Ovary (tissue), 3 donors: ENCODE measurements at regions not wholly inside any gene's neighbourhood (a gene's known extent, or its start where the extent isn't known, plus 50 kb on each side); places are given as distances from the start of the nearest gene placed in this dataset.

Experiments
- CTCF ChIP-seq, 3 donors: fragments of 450-650 bp in 2 of 3; fragments of 200-600 bp in 1 of 3; IDR thresholded peaks; one replicate each; pipeline versions ENCODE4 v1.5.1 to v1.8.0; 2016 to 2022; ENCODE audit warnings: antibody characterized with exemption in 3 of 3, mild to moderate bottlenecking in 1 of 3
- POLR2A ChIP-seq: fragments of 450-650 bp; IDR thresholded peaks from one replicate; pipeline ENCODE4 v1.6.1; 2017; ENCODE audit warnings: antibody characterized with exemption, mild to moderate bottlenecking, moderate library complexity
- donor health status: DM: no; HTN: no; CAD: no.

GRCh38 chr2:11907190-11907589 is 160.8 kb downstream of the LPIN1 start:
- TF ChIP-seq CTCF (IDR thresholded peaks at IDR 0.05): no peak
- no peak for TF ChIP-seq POLR2A
